Upper lobe of left lung (tissue), 6 donors: ENCODE measurements at regions not wholly inside any gene's neighbourhood (a gene's known extent, or its start where the extent isn't known, plus 50 kb on each side); places are given as distances from the start of the nearest gene placed in this dataset.

Experiments used
- ATAC-seq, 2 donors: fragments of 200-7000 bp; cut with Tn5 transposase; one replicate each; pipeline ENCODE4 v1.9.1; 2022; ENCODE audit warnings: mild to moderate bottlenecking in 2 of 2, moderate library complexity in 2 of 2; ENCODE audit not compliant: low FRiP score in 2 of 2
- DNase-seq, 2 donors: peaks; one replicate each; pipeline ENCODE4 v3.0.0-alpha.2; 2019 to 2020
- H3K27ac ChIP-seq, 4 donors: fragments of 200-600 bp; sonication (generic); one replicate each; pipeline ENCODE4 v1.5.1; 2016 to 2019
- H3K27me3 ChIP-seq, 4 donors: fragments of 200-600 bp; sonication (generic); one replicate each; pipeline ENCODE4 v1.5.1; 2017 to 2019
- H3K36me3 ChIP-seq, 4 donors: fragments of 200-600 bp; sonication (generic); one replicate each; pipeline ENCODE4 v1.5.1; 2016 to 2019
- H3K4me1 ChIP-seq, 4 donors: fragments of 200-600 bp; sonication (generic); one replicate each; pipeline ENCODE4 v1.5.1; 2018 to 2019
- H3K4me3 ChIP-seq, 4 donors: fragments of 200-600 bp; sonication (generic); one replicate each; pipeline ENCODE4 v1.5.1; 2017 to 2019; ENCODE audit warnings: mild to moderate bottlenecking in 2 of 4, moderate library complexity in 1 of 4
- H3K9me3 ChIP-seq, 4 donors: fragments of 200-600 bp; sonication (generic); one replicate each; pipeline ENCODE4 v1.5.1; 2018 to 2019
- EP300 ChIP-seq, 4 donors: sonication (generic); formaldehyde crosslinking; IDR thresholded peaks; one replicate each; pipeline ENCODE4 v1.5.1; 2017; ENCODE audit warnings: antibody characterized with exemption in 4 of 4, control low read depth in 2 of 4
- POLR2A ChIP-seq, 4 donors: fragments of 450-650 bp; IDR thresholded peaks; one replicate each; pipeline ENCODE4 v1.5.1; 2016 to 2017; ENCODE audit warnings: antibody characterized with exemption in 4 of 4, mild to moderate bottlenecking in 2 of 4
- POLR2AphosphoS5 ChIP-seq, 2 donors: sonication (generic); formaldehyde crosslinking; IDR thresholded peaks; one replicate each; pipeline ENCODE4 v1.5.1; 2017; ENCODE audit warnings: antibody characterized with exemption in 2 of 2
- WGBS, 2 donors: methylation state at CpG; one replicate each; pipeline ENCODE4 v1.1.5; 2017 to 2018; 5-methylcytosine and 5-hydroxymethylcytosine counted together
- TF ChIP-seq, protein P1 (sequence below), 6 experiments: fragments of 450-650 bp in 4 of 6; fragments of 200-600 bp in 2 of 6; sonication (generic) in 2 of 6; IDR thresholded peaks; one replicate each; pipeline ENCODE4 v1.5.1; 2016 to 2019; ENCODE audit warnings: antibody characterized with exemption in 6 of 6
- donor health status: DM: no; HTN: no; CAD: no; lungs with moderate emphysema.
- donor health status: DM: no; HTN: yes; CAD: no; lungs with severe emphysema.

DNA sequence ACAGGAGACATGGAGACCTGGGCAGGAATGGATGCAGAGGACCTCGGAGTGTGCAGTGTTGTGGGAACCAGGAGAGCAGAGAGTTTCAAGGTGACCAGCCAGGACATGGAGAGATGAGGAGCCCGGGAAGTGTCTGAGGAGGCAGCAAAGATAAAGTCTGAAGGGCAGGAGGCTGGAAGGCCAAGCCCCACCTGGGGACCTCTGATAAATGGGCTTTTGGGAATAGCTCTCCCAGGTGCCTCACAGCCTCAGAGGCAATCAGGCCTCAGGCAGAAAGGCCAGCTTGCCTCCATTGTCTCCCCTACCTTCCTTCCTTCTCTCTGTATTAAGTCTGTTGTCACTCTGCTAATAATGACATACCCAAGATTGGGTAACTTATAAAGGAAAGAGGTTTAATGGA lies 97.5 kb upstream of the TPM1 start:
- 85 to 92% methylated on average over 2 of the region's 2 CpGs for WGBS, 2 donors
- Histone ChIP-seq H3K4me1 (peaks cover 6 to 14% (median 12%) of the 10 kb centered on the region in 4 donors), H3K27ac (no peak overlapping the region), H3K36me3 (no peaks in the 10 kb centered on the region), H3K9me3 (no peaks in the 10 kb centered on the region), H3K27me3 (no peaks in the 10 kb centered on the region), H3K4me3 (no peak overlapping the region)
- TF ChIP-seq, protein P1, sequence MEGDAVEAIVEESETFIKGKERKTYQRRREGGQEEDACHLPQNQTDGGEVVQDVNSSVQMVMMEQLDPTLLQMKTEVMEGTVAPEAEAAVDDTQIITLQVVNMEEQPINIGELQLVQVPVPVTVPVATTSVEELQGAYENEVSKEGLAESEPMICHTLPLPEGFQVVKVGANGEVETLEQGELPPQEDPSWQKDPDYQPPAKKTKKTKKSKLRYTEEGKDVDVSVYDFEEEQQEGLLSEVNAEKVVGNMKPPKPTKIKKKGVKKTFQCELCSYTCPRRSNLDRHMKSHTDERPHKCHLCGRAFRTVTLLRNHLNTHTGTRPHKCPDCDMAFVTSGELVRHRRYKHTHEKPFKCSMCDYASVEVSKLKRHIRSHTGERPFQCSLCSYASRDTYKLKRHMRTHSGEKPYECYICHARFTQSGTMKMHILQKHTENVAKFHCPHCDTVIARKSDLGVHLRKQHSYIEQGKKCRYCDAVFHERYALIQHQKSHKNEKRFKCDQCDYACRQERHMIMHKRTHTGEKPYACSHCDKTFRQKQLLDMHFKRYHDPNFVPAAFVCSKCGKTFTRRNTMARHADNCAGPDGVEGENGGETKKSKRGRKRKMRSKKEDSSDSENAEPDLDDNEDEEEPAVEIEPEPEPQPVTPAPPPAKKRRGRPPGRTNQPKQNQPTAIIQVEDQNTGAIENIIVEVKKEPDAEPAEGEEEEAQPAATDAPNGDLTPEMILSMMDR (IDR thresholded peaks at IDR 0.05), result no peak
- TF ChIP-seq EP300 (IDR thresholded peaks at IDR 0.05) (no peak), POLR2A (IDR thresholded peaks at IDR 0.05) (no peak), POLR2AphosphoS5 (IDR thresholded peaks at IDR 0.05) (no peak)
- no peak for ATAC-seq
- DNase-seq, result no peak

DNA sequence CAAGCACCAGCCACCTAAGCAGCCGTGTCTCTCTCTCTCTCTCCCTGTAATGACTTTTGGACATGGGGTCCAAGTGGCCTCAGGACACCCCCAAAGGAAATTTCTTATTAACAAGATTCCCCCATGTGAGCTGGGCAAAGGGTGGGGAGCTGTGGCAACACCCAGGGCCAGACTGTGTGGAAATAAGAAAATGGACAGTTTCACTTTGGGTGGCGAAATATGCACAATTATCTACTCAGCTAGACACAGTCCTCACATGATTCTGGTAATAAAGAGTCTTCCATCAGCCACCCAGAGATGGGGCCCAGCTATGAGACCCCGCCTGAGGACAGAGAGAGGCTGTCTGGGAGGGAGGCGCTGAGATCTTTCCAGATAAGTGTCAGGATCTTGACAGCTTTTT lies 96.8 kb upstream of the TPM1 start:
- H3K27ac ChIP-seq, result no peak overlapping the region
- no peak for ATAC-seq
- no peak for TF ChIP-seq EP300 (IDR thresholded peaks at IDR 0.05)
- TF ChIP-seq POLR2AphosphoS5 (IDR thresholded peaks at IDR 0.05), result no peak
- TF ChIP-seq POLR2A (IDR thresholded peaks at IDR 0.05), result no peak
- TF ChIP-seq, protein P1 (IDR thresholded peaks at IDR 0.05), result no peak
- no peaks in the 10 kb centered on the region for H3K9me3 ChIP-seq
- no peaks in the 10 kb centered on the region for H3K36me3 ChIP-seq
- peaks cover 0 to 9% (median 7%) of the 10 kb centered on the region in 4 donors for H3K4me1 ChIP-seq
- WGBS, 2 donors, result 81 to 85% methylated on average over 4 of the region's 4 CpGs
- no peak overlapping the region for H3K4me3 ChIP-seq
- no peak for DNase-seq
- no peaks in the 10 kb centered on the region for H3K27me3 ChIP-seq

DNA sequence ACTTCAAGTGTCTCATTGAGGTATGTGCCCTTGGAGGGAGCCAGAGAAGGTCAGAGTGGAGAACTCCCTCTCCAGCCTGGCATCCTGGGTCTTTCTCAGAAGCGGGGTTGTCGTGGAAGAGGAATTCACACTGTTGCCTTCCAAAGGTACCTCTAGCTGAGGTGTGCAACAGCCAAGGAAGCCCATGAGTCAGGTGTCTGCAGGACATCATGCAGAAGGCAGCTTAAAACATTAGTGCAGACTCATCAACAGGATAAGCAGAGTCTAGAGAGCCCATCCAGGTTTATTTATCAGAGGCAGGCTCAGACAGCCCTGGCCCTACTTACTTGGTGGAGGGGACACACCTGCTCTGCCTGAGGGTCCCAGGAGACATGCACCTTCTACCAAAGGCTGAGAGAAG lies 95.6 kb upstream of the TPM1 start:
- H3K4me1 ChIP-seq, result no peaks in the 10 kb centered on the region
- H3K36me3 ChIP-seq, result no peaks in the 10 kb centered on the region
- H3K27me3 ChIP-seq, result no peaks in the 10 kb centered on the region
- WGBS, 2 donors, result 95 to 97% methylated on average over 2 of the region's 2 CpGs
- TF ChIP-seq EP300 (IDR thresholded peaks at IDR 0.05) (no peak), POLR2AphosphoS5 (IDR thresholded peaks at IDR 0.05) (no peak), POLR2A (IDR thresholded peaks at IDR 0.05) (no peak)
- TF ChIP-seq, protein P1 (IDR thresholded peaks at IDR 0.05), result no peak
- ATAC-seq (no peak), DNase-seq (no peak)
- H3K9me3 ChIP-seq, result no peaks in the 10 kb centered on the region
- no peak overlapping the region for H3K4me3 ChIP-seq
- no peak overlapping the region for H3K27ac ChIP-seq

DNA sequence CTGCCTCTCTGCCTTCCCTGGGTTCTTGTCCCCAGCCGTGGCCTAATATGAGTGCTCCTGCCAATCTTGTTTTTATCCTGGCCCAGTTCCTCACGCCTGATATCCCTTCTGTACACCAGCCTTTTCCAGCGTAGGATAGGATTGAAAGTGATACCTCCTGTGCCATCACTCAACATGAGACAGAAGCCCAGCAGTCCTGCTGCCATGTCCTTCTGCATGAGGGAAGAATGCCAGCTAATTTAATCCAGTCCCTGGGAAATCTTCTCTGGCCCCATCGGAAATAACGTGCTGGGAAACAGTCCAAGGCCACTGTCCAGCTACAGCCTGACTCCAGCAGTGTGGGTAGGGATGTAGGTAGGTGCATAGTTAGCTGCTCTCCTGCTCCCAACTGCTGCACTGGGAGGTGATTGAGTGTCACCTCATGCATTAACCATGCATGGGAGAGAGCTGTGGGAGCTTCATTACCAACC lies 92.0 kb upstream of the TPM1 start:
- ATAC-seq, result no peak
- TF ChIP-seq EP300 (IDR thresholded peaks at IDR 0.05), result no peak
- TF ChIP-seq, protein P1 (IDR thresholded peaks at IDR 0.05), result no peak
- no peaks in the 10 kb centered on the region for H3K36me3 ChIP-seq
- WGBS, 2 donors, result 67% methylated on average over 5 of the region's 5 CpGs
- H3K4me1 ChIP-seq, result no peaks in the 10 kb centered on the region
- H3K27me3 ChIP-seq, result no peaks in the 10 kb centered on the region
- no peak overlapping the region for H3K27ac ChIP-seq
- no peak for DNase-seq
- no peaks in the 10 kb centered on the region for H3K9me3 ChIP-seq
- H3K4me3 ChIP-seq, result no peak overlapping the region

DNA sequence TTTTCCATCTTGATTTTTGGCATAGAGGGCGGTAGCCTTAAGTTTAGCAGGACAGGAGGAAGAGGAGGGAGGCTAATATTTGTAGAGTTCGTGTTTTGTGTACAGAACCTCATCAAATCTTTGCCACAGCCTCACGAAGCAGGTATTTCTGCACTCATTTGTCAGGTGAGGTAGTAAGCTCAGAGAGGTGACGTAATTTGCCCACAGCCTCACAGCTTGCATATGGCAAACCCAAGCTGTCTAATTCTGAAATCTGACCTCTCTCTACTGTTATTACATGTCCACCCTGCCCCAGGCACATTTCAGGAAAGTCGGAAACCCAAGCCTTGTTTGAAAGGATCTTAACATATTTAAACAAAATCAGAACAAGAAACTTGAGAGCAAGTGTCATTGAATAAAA lies 91.1 kb upstream of the TPM1 start:
- no peak overlapping the region for H3K4me3 ChIP-seq
- H3K36me3 ChIP-seq, result no peaks in the 10 kb centered on the region
- no peaks in the 10 kb centered on the region for H3K9me3 ChIP-seq
- no peak overlapping the region for H3K27ac ChIP-seq
- no peaks in the 10 kb centered on the region for H3K27me3 ChIP-seq
- DNase-seq, result no peak
- H3K4me1 ChIP-seq, result no peaks in the 10 kb centered on the region
- WGBS, 2 donors, result 61 to 68% methylated on average over 5 of the region's 5 CpGs
- no peak for ATAC-seq
- no peak for TF ChIP-seq EP300 (IDR thresholded peaks at IDR 0.05)
- TF ChIP-seq, protein P1 (IDR thresholded peaks at IDR 0.05), result no peak
- TF ChIP-seq POLR2AphosphoS5 (IDR thresholded peaks at IDR 0.05), result no peak
- TF ChIP-seq POLR2A (IDR thresholded peaks at IDR 0.05), result no peak
